HUDEP-2 (cell line): ENCODE measurements at regions not wholly inside any gene's neighbourhood (a gene's known extent, or its start where the extent isn't known, plus 50 kb on each side); places are given as distances from the start of the nearest gene placed in this dataset.
"Not testable (repeated sequence)": the region's sequence is repeated elsewhere in the genome, so short reads cannot be mapped to it uniquely, and the experiment has no call there.

ENCODE experiments used
- DNase-seq, 76 experiments: peaks; one replicate each; lab custom pipeline; 2025; ENCODE audit not compliant: unreplicated experiment in 76 of 76; lab: John Stamatoyannopoulos, UW

- DNase-seq = no peak
Measured at GRCh38 chr3:40877631-40878463, 321.5 kb upstream of the CTNNB1 start.

DNA sequence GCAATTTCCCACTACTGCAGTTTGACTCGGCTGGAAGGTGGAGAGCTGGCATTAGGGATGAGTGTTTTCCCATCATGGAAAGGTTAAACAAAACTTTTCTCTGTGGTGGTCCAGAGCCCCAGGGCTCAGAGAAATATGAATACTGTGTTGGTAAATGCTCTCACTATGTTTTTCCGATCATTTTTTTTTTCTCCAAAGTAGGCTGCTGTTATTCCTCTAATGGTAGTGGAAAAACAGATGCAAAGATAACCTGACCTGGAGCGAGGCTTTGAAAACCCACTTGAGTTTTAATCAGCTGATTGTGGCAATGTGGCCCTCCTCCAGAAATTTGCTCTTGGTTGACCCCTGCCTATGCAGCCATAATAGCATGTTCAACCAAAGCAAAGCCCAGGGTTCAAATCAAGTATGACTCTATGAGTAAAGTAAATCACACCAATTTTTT lies 320.8 kb upstream of the CTNNB1 start:
- no peak for DNase-seq

GRCh38 chr3:40885430-40885829 lies 313.9 kb upstream of the CTNNB1 start:
- no peak for DNase-seq

GRCh38 chr3:40886660-40887425 lies 312.5 kb upstream of the CTNNB1 start:
- DNase-seq = no peak

GRCh38 chr3:40891186-40891585 lies 308.1 kb upstream of the CTNNB1 start:
- DNase-seq = no peak

DNA sequence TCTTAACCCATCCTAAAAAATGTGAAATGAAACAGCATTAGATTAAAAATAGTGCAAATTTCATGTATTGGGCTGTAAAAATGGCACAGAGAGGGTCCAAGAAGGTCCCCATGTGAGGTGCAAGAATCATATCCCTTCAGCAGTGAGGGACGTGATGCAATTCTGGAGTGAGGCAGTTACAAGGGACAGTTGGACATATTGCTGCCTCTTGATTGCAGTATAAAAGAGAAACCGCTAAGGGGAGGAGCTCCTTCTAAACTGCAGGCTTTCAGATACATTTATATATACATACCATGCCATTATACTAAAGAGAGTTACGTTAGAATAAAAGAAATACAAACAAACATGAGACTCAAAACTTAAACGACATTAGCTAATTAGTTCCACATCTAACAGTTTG lies 304.2 kb upstream of the CTNNB1 start:
- no peak for DNase-seq

DNA sequence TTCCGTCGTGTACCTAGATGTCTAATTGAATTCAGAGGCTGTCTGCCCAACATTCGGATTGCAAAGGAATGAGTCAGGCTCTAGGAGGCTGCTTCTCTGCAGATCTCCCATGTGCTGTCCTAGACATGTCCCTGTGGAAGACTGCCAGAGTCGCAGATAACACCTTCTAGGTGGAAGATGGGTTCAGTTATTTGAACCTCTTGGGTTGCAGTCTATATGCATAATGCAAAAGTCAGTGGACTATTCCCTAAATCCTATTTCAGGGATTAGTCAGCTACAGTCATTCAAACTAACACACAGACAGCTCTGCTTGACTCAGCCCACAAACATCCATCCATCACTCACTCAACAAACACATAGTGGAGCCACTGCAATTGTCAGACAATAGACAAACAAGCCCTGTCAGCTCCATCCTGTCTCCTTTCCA lies 300.0 kb upstream of the CTNNB1 start:
- DNase-seq = no peak

- DNase-seq = no peak
Measured at GRCh38 chr3:40901298-40901697, 298.0 kb upstream of the CTNNB1 start.

GRCh38 chr3:40901796-40902195 lies 297.5 kb upstream of the CTNNB1 start:
- no peak for DNase-seq

DNA sequence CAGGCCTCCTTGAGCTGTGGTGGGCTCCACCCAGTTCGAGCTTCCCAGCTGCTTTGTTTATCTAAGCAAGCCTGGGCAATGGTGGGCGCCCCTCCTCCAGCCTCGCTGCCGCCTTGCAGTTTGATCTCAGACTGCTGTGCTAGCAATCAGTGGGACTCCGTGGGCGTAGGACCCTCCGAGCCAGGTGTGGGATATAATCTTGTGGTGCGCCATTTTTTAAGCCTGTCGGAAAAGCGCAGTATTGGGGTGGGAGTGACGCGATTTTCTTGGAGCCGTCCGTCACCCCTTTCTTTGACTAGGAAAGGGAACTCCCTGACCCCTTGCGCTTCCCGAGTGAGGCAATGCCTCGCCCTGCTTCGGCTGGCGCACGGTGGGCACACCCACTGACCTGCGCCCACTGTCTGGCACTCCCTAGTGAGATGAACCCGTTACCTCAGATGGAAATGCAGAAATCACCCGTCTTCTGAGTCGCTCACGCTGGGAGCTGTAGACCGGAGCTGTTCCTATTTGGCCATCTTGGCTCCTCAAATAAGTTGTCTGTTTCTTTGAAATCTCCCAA lies 291.3 kb upstream of the CTNNB1 start:
- DNase-seq = not testable (repeated sequence)

GRCh38 chr3:40908612-40909011 lies 290.7 kb upstream of the CTNNB1 start:
- DNase-seq = no peak

GRCh38 chr3:40911264-40911663 lies 288.0 kb upstream of the CTNNB1 start:
- DNase-seq = no peak

DNA sequence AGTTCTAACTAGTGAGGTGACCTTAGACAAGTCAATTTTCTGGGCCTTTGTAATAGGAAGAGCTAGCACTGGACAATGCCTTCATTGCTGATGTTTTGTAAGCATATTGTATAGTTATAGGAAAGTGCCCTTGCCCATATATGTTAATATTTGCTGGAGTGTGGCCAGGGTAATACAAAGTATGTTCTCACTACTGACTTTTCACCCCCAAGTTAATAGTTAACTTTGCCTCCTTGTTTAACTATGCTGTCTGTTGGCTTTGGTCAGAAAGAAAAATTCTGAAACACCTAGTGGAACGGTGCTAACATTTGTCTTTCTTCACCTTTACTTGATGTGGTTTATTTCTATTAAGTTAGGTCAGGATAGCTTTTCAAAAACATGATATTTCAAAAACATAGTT lies 287.4 kb upstream of the CTNNB1 start:
- DNase-seq = no peak

DNA sequence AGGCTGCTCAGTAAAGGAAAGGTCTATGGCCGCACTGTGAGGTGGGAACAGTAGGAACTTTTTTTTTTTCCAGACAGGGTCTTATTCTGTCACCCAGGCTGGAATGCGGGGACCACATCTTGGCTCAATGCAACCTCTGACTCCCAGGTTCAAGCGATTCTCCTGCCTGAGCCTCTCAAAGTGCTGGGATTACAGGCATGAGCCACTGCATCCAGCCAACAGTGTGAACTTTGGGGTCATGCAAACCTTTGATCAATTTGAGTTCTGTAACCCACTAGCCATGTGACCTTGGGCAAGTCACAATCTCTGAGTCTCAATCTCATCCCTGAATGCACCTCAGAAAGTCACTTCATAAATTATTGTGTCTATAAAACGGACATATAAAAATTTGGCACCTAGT lies 286.8 kb upstream of the CTNNB1 start:
- DNase-seq = no peak

- DNase-seq = no peak
Measured at GRCh38 chr3:40913192-40913591, 286.1 kb upstream of the CTNNB1 start.

- DNase-seq = no peak
Measured at GRCh38 chr3:40913641-40914040, 285.7 kb upstream of the CTNNB1 start.

DNA sequence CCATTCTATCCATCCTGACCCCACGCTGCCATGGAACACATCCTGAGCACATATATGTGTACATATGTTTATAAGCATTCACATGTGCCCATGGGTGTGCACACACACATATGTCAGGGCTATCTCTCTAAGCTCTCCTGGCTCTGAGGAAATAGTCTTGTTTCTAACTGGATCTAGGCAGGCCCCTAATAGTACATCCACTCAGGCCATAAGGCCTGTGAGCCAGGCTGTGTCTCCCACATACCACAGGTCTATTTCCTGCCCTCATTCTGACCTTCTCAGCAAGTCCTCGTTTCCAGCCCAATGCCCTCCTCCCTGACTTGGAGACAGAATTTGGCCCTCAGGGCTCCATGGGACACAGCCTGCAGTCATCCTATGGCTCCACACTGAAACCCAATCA lies 284.8 kb upstream of the CTNNB1 start:
- no peak for DNase-seq

- no peak for DNase-seq
Measured at GRCh38 chr3:40915346-40915865, 283.9 kb upstream of the CTNNB1 start.

- no peak for DNase-seq
Measured at GRCh38 chr3:40920041-40920440, 279.3 kb upstream of the CTNNB1 start.

DNA sequence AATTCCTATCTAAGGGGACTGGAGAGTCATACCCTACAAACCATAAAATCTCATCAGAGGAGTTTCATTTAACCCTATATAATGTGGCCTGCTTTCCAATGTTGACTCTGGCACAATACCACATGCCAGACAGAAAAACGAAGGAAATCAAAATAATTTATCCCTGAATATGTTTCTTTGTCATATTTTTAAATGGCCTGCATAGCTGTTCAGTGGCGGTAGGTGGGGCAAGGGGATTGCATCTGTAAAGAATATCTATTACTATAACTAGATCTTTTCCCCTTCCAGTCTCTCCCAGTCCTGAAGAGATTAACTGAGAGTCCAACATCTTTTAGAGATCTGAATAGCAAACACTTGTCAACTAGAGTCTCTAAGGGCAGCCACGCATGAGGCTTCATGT lies 278.1 kb upstream of the CTNNB1 start:
- DNase-seq = no peak

DNA sequence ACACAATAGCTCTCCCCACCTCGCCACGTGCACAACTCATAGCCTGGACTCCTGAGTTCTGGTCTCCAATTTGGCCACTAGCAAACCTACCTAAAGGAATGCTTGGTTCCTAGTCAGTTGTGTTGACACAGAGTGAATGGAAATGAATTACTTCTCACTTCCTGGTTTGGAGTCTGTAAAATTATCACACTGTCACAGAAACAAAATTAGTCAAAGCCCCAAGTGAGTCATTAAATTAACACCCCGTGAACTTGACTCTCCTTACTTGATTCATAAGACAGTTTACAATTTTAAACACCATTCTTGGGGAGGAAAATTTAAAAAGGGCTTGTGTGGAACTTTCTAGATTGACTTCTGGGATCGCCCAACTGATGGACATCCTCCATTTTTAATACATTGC lies 276.2 kb upstream of the CTNNB1 start:
- DNase-seq = no peak
